Epithelial cell of esophagus (primary cell): ENCODE measurements at regions not wholly inside any gene's neighbourhood (a gene's known extent, or its start where the extent isn't known, plus 50 kb on each side); places are given as distances from the start of the nearest gene placed in this dataset.

ENCODE experiments used
- DNase-seq: peaks from one replicate; pipeline ENCODE4 v3.0.0; 2010; ENCODE audit warnings: low read depth
- H3K4me3 ChIP-seq: 2 replicates; pipeline ENCODE4 v1.5.1; 2011; ENCODE audit warnings: mild to moderate bottlenecking, low read length, control low read depth
- CTCF ChIP-seq: IDR thresholded peaks from 2 replicates; pipeline ENCODE4 v1.5.1; 2011; ENCODE audit warnings: low read depth, mild to moderate bottlenecking, low read length, control low read depth, inconsistent platforms; ENCODE audit not compliant: insufficient read depth; ENCODE audit errors: missing control alignments

GRCh38 chr16:85412911-85413520, 200.1 kb upstream of the GSE1 start:
- DNase-seq: no peak
- no peak for TF ChIP-seq CTCF
- no peak overlapping the region for H3K4me3 ChIP-seq

- no peak for TF ChIP-seq CTCF
- DNase-seq: no peak
- H3K4me3 ChIP-seq: no peak overlapping the region
These were observed 199.1 kb upstream of the GSE1 start for GRCh38 chr16:85413691-85414663.

DNA sequence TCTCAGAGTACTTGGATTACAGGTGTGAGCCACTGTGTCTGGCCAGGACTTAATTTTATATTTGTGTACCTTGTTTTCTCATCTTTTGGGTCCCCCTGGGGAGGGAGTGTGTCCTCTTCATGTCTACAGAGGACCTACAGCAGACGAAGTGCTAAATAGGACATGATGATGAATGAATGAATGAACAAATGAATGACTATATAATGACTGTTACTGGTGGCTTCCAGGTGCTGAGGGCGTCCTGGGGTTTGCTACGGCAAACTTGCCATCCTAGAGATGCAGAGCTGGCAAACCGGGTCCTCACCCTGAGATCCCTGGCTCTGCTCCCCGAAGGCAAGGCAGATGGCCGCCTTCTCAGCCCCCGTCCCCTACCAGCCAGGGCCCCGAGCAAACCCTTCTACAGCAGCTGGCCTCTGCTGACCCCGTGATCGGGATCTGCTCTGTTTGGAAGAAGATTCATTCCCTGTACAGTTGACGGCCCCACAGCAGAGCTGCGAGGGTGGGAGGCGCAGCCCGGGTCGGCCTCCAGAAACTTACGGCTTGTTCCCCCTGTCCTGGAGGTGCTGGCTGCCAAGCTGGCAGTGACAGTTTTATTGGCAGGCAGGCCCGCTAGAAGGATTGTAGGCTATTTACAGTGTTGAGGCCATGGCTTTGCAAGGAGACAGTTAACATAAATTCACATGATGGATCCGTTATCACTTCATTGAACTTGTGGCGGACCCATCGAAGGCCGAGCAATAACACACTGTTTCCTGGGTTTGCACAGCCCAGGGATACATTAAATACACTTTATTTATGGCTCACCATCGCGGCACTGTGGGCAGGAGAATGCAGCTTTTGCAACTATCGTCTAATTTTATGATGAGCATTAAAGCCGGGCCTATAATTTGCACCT, 197.7 kb upstream of the GSE1 start:
- H3K4me3 ChIP-seq: no peak overlapping the region
- no peak for TF ChIP-seq CTCF
- no peak for DNase-seq

- peak; percentile 65 for DNase-seq
- no peak overlapping the region for H3K4me3 ChIP-seq
- peak; percentile 76 for TF ChIP-seq CTCF
These were observed 196.7 kb upstream of the GSE1 start for GRCh38 chr16:85416228-85417109.

DNA sequence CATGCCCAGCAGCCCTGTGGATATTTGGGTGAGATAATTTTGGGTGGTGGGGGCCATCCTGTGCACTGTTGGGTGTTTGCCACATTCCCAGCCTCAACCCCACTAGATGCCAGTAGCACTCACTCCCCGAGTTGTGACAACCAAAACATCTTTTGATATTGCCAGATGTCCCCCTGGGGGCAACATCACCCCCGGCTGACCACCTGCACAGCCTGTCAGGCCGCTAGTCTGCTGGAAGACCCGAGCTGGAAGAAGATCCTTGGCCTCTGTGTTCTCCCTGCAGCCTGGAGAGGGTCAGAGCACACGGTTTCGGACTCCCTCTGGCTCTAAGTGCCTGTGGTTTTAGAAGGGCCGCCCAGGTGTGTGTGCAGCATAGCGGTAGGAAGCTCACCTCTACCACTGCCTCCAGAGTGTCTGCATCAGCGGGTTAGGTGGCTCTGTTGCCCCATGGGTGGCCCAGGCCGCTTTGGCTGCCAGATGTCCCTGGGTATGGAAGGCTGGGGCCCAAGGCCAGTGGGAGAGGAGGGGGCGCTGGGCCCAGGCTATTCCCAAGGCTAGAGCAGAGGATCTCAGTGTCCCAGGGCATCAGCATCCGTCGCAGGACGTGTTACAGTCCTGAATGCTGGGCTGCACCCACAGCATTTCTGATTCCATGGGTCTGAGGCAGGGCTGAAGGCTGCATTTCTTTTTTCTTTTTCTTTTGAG, 195.8 kb upstream of the GSE1 start:
- H3K4me3 ChIP-seq: no peak overlapping the region
- TF ChIP-seq CTCF: no peak
- no peak for DNase-seq
